Neural progenitor cell (in vitro differentiated cells): ENCODE measurements at regions not wholly inside any gene's neighbourhood (a gene's known extent, or its start where the extent isn't known, plus 50 kb on each side); places are given as distances from the start of the nearest gene placed in this dataset.

Source experiments
- EZH2 ChIP-seq: fragments of 200-600 bp; sonication (generic); IDR thresholded peaks from 2 replicates; pipeline ENCODE4 v1.6.1; 2017; ENCODE audit warnings: antibody characterized with exemption, mild to moderate bottlenecking, moderate library complexity
- TF ChIP-seq, protein P1 (sequence below): fragments of 200-600 bp; sonication (generic); IDR thresholded peaks from 2 replicates; pipeline ENCODE4 v1.5.1; 2017; ENCODE audit warnings: antibody characterized with exemption, mild to moderate bottlenecking

DNA sequence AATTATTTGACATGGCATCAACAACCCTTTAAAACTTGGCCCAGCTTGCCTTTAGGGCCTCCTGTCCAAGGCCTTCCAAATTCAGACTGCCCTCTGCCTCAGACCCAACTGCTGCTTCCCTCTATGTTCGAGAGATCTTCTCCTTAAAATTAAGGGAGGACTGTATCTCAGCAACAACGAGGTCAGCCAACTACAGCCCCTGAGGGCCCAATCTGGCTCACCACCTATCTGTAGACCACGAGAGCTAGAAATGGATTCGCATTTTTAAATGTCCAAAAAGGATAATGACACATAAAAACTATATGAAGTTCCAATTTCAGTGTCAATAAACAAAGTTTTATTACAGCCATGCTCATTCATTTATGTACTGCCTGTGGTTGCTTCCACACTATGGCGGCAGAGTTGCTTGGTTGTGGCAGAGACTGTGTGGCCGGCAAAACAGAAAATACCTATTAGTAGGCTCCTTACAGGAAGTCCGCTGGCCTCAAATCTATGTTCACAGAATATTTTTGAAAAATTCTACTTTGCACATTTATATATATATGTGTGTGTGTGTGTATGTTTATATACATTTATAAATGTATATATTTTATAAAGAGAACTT, 1026.9 kb downstream of the BCL11B start:
- TF ChIP-seq, protein P1, sequence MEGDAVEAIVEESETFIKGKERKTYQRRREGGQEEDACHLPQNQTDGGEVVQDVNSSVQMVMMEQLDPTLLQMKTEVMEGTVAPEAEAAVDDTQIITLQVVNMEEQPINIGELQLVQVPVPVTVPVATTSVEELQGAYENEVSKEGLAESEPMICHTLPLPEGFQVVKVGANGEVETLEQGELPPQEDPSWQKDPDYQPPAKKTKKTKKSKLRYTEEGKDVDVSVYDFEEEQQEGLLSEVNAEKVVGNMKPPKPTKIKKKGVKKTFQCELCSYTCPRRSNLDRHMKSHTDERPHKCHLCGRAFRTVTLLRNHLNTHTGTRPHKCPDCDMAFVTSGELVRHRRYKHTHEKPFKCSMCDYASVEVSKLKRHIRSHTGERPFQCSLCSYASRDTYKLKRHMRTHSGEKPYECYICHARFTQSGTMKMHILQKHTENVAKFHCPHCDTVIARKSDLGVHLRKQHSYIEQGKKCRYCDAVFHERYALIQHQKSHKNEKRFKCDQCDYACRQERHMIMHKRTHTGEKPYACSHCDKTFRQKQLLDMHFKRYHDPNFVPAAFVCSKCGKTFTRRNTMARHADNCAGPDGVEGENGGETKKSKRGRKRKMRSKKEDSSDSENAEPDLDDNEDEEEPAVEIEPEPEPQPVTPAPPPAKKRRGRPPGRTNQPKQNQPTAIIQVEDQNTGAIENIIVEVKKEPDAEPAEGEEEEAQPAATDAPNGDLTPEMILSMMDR: no peak
- TF ChIP-seq EZH2: no peak
